Activated CD4-positive, alpha-beta memory T cell treated with anti-CD3 and anti-CD28 coated beads, Interleukin-2, amount 10 ng/mL, durations not matched to agents 7 days and 5 days (primary cell): ENCODE measurements at regions not wholly inside any gene's neighbourhood (a gene's known extent, or its start where the extent isn't known, plus 50 kb on each side); places are given as distances from the start of the nearest gene placed in this dataset.
"Not testable (repeated sequence)": the region's sequence is repeated elsewhere in the genome, so short reads cannot be mapped to it uniquely, and the experiment has no call there.

ENCODE experiments used
- CTCF ChIA-PET: fragments of 350-600 bp; sonication (Branson Sonifier 250); formaldehyde crosslinking; loops from one replicate; lab custom pipeline; 2021; ENCODE audit warnings: antibody characterized with exemption, inconsistent platforms; lab: Charles Lee
- POLR2A ChIA-PET: fragments of 350-600 bp; sonication (Branson Sonifier 250); formaldehyde crosslinking; loops from one replicate; lab custom pipeline; 2021; ENCODE audit warnings: antibody characterized with exemption; lab: Charles Lee
- DNase-seq: peaks from one replicate; pipeline ENCODE4 v3.0.0-alpha.2; 2020
- H3K27ac Mint-ChIP-seq: one replicate; pipeline ENCODE4 v1.8.0; 2021; ENCODE audit warnings: mild to moderate bottlenecking, mixed read lengths
- H3K27me3 Mint-ChIP-seq: one replicate; pipeline ENCODE4 v1.8.0; 2021; ENCODE audit warnings: mixed read lengths
- H3K36me3 Mint-ChIP-seq: one replicate; pipeline ENCODE4 v1.8.0; 2021; ENCODE audit warnings: low read depth, mixed read lengths
- H3K4me1 Mint-ChIP-seq: one replicate; pipeline ENCODE4 v1.8.0; 2021; ENCODE audit warnings: mixed read lengths
- H3K4me3 Mint-ChIP-seq: one replicate; pipeline ENCODE4 v1.8.0; 2021; ENCODE audit warnings: mild to moderate bottlenecking, mixed read lengths
- H3K9me3 Mint-ChIP-seq: one replicate; pipeline ENCODE4 v1.8.0; 2021; ENCODE audit warnings: mixed read lengths

DNA sequence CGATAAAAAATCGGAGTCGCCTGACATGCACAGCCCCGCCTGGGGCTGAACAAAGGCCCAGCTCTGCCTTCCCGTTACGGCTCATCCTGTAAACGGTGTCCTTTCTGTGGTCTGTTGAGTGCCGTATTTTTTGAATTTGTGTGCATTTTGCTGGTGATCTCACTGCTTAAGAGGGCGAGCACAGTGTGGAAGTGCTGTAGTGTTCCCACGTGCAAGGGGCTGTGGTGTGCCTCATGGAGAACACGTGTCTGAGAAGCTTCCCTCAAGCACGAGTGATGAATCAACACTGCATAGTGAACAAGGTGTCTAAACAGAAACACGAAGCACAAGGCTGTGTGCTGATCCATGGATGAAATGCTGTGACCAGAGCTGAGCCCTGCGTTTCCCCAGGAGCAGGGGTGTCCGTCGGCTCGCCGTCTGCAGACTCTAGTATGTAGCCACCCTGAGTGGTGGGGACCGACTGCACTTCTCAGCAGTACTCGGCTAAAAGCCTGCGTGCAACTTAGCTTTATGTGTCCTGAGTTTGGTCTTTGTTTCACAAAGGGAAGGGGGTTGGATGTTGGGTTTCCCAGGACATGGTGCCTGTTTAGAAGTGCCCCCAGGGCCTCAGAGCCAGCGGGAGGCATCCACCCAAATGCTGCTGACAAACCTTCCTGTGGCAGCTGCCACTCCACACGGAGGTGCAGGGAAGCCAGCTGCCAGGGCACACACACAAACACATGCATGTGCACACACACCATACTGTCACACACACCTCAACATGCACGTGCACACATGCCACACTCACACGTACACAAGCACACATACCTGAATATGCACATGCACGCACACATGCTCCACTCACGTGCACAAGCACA lies 77.2 kb upstream of the IRX4 start:
- no peaks in the 10 kb centered on the region for H3K36me3 Mint-ChIP-seq
- POLR2A ChIA-PET: no interaction called here
- H3K4me3 Mint-ChIP-seq: no peak overlapping the region
- CTCF ChIA-PET: no interaction called here
- no peaks in the 10 kb centered on the region for H3K4me1 Mint-ChIP-seq
- no peak for DNase-seq
- H3K27me3 Mint-ChIP-seq: no peaks in the 10 kb centered on the region
- no peak overlapping the region for H3K27ac Mint-ChIP-seq
- H3K9me3 Mint-ChIP-seq: no peaks in the 10 kb centered on the region

DNA sequence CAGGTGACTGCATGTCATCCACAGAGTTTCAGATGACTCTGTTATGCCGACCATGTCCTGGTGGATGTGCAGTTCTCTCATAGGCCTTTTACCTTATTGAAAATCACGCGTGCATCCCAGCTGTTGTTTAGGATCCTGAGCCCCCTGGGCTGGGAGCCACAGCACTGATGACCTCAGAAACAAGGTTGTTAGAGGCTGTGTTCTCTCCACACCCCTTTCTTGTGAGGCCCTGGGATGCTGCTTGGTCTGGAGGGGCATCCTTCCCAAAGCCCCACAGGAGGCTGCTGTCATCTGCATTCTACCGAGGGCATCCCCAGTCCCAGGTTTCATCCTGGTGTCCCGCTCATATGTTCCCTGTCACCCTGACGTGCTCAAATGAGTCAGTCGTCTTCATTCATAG lies 76.5 kb upstream of the IRX4 start:
- CTCF ChIA-PET: no interaction called here
- Mint-ChIP-seq H3K4me1 (no peaks in the 10 kb centered on the region), H3K36me3 (no peaks in the 10 kb centered on the region), H3K27ac (no peak overlapping the region), H3K4me3 (no peak overlapping the region), H3K9me3 (no peaks in the 10 kb centered on the region), H3K27me3 (no peaks in the 10 kb centered on the region)
- POLR2A ChIA-PET: no interaction called here
- DNase-seq: no peak

DNA sequence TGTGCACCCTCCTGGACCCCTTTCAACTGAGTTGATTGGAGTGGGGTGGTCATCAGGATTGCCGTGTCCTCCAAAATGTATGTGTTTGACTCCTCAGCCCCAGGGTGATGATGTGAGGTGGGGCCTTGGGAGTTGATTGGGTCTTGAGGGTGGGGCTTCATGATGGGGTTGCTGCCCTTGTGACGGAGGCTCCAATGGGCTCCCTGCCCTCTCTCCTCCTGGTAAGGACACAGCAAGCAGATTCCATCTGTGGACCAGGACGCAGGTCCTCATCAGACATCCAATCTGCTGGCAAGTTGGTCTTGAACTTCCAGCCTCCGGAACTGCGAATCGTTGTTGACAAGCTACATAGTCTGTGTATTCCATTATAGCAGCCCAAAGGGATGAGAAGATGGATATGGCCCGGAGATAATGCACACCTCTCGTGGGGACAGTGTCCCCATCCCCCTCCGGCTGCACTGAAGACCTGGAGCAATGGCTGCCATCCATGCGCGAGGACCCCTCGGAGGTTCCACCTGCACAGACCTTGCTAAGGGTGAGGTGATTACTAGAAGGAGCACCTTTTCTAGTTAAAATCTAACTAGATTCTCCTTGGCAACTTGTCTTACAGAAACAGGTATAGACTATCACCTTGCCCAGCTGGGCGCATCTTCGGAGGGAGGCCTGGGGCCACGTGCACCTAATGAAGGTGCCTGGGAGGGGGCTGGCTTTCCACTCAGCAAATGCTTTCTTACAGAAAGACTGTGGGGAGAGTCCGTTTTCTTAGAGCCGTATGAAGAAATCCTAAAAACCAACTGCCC lies 75.7 kb upstream of the IRX4 start:
- Mint-ChIP-seq H3K27me3 (peaks cover under 1% of the 10 kb centered on the region), H3K4me3 (no peak overlapping the region), H3K36me3 (no peaks in the 10 kb centered on the region), H3K4me1 (no peaks in the 10 kb centered on the region), H3K27ac (no peak overlapping the region), H3K9me3 (no peaks in the 10 kb centered on the region)
- ChIA-PET CTCF (no interaction called here), POLR2A (no interaction called here)
- no peak for DNase-seq

DNA sequence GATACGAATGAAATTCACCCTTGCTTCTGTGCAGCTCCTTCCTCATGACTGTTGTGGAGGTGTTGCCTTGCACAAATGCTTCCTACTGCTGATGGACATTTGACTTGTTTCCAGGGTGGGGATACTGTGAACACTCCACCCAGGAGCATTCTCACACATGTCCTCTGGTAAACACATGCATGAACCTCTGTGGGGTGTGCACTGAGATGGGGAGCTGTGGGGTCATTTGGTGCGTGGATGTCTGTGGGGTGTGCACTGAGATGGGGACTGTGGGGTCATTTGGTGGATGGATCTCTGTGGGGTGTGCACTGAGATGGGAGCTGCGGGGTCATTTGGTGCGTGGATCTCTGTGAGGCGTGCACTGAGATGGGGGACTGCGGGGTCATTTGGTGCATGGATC lies 72.9 kb upstream of the IRX4 start:
- H3K27ac Mint-ChIP-seq: no peak overlapping the region

DNA sequence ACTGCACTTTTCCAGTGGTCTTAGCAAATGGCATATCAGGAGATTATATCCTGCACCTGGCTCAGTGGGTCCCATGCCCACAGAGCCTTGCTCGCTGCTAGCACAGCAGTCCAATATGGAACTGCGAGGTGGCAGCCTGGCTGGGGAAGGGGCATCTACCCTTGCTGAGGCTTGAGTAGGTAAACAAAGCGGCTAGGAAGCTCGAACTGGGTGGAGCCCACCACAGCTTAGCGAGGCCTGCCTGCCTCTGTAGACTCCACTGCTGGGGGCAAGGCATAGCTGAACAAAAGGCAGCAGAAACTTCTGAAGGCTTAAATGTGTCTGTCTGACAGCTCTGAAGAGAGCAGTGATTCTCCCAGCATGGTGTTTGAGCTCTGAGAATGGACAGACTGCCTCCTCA lies 71.0 kb upstream of the IRX4 start:
- POLR2A ChIA-PET, CTCF ChIA-PET, H3K27ac Mint-ChIP-seq, H3K9me3 Mint-ChIP-seq, H3K4me3 Mint-ChIP-seq, DNase-seq, H3K36me3 Mint-ChIP-seq, H3K27me3 Mint-ChIP-seq, H3K4me1 Mint-ChIP-seq: not testable (repeated sequence)

More for the DNA sequence above, 72.9 kb upstream of the IRX4 start:
- POLR2A ChIA-PET: no interaction called here
- Mint-ChIP-seq H3K27me3 (peaks cover 5% of the 10 kb centered on the region), H3K36me3 (no peaks in the 10 kb centered on the region), H3K4me1 (no peaks in the 10 kb centered on the region), H3K9me3 (no peaks in the 10 kb centered on the region), H3K4me3 (no peak overlapping the region)
- DNase-seq: no peak
- CTCF ChIA-PET: no interaction called here

DNA sequence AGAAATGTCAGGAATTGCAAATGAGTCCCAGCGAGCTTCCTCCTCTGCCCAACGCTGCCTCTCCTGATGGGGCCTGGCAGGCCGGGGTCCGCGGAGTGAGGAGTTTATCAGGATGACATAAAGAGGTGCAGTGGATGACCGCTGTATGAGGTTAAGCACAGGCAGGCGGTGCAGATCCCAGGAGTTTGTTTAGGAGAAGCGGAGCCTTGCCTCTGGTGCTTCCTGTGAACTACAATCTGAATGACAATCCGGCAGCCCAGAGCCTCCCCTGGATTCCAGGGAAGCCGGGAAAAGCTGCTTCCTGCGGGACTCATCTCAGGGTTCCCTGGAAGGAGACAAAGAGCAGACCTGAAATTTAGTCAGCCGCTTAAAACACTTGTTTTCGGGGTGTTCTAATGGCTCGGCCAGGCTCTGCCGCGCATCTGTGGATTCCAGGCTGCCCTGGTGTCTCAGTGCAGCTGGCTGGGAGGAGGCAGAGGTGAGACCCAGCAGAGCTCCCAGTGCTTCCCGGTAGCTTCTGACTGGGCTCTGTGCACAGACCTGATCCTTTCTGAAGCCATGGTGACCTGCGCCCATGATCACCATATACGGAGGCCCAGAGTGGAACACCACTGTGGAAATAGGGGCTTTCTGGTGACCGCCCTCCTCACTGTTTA lies 69.8 kb upstream of the IRX4 start:
- peaks cover 5% of the 10 kb centered on the region for H3K27me3 Mint-ChIP-seq
- ChIA-PET CTCF (no interaction called here), POLR2A (no interaction called here)
- H3K9me3 Mint-ChIP-seq: no peaks in the 10 kb centered on the region
- no peak overlapping the region for H3K27ac Mint-ChIP-seq
- H3K4me3 Mint-ChIP-seq: no peak overlapping the region
- DNase-seq: no peak
- no peaks in the 10 kb centered on the region for H3K4me1 Mint-ChIP-seq
- no peaks in the 10 kb centered on the region for H3K36me3 Mint-ChIP-seq

DNA sequence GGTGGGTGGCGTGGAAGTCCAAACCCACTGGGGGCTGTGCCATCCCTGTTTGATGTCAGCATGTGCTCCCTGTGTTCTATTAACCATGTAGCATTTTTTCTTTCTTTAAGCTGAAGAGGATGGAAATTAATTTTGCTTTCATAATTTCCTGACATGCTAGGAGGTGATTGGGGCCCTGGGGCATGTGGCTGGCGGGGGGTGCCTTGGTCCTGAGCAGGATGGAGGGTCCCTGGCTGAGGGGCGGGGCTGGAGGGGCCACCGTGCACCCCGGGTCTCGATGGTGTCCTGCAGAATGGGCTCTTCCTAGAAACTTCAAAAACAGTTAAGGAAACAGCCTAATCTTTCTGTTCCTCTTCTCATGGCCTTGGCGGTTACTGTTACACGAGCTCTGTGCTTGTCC lies 69.3 kb upstream of the IRX4 start:
- H3K9me3 Mint-ChIP-seq: no peaks in the 10 kb centered on the region
- H3K27ac Mint-ChIP-seq: no peak overlapping the region
- H3K4me1 Mint-ChIP-seq: no peaks in the 10 kb centered on the region
- POLR2A ChIA-PET: no interaction called here
- no peaks in the 10 kb centered on the region for H3K36me3 Mint-ChIP-seq
- CTCF ChIA-PET: no interaction called here
- H3K4me3 Mint-ChIP-seq: no peak overlapping the region
- H3K27me3 Mint-ChIP-seq: peaks cover 5% of the 10 kb centered on the region
- no peak for DNase-seq

DNA sequence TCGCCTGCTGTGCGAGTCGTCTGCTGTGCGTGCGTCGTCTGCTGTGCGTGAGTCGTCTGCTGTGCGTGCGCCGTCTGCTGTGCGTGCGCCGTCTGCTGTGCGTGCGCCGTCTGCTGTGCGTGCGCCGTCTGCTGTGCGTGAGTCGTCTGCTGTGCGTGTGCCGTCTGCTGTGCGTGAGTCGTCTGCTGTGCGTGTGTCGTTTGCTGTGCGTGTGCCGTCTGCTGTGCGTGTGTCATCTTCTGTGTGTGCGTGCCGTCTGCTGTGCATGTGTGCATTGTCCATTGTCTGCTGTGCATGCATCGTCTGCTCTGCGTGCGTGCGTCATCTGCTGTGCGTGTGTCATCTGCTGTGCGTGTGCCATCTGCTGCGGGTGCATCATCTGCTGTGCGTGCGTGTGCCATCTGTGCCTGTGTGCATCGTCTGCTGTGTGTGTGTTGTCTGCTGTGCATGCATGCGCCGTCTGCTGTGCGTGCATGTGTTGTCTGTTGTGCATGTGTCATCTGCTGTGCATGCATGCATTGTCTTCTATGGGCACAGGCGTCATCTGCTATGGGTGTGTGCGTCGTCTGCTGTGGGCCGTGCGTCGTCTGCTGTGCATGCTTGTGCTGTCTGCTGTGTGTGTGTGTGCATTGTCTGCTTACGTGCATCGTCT lies 68.6 kb upstream of the IRX4 start:
- no peak overlapping the region for H3K27ac Mint-ChIP-seq
- no peaks in the 10 kb centered on the region for H3K9me3 Mint-ChIP-seq
- no peak overlapping the region for H3K4me3 Mint-ChIP-seq
- H3K36me3 Mint-ChIP-seq: no peaks in the 10 kb centered on the region
- POLR2A ChIA-PET: no interaction called here
- no peak for DNase-seq
- H3K4me1 Mint-ChIP-seq: no peaks in the 10 kb centered on the region
- peaks cover 5% of the 10 kb centered on the region for H3K27me3 Mint-ChIP-seq
- CTCF ChIA-PET: no interaction called here

DNA sequence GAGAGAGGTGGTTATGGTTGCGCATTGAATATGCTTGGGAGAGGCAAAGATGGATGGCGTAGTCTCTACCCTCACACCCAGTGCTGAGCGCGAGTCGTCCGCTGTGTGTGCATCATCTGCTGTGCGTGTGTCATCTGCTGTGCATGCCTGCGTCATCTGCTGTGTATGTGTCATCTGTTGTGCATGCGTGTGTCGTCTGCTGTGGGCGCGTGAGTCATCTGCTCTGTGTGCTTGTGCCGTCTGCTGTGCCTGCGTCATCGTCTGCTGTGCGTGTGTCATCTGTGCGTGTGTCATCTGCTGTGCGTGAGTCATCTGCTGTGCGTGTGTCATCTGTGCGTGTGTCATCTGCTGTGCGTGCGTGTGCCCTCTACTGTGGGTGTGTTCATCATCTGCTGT lies 68.0 kb upstream of the IRX4 start:
- no peak for DNase-seq
- H3K27me3 Mint-ChIP-seq: peaks cover 5% of the 10 kb centered on the region
- no peak overlapping the region for H3K4me3 Mint-ChIP-seq
- H3K36me3 Mint-ChIP-seq: no peaks in the 10 kb centered on the region
- POLR2A ChIA-PET: no interaction called here
- no peaks in the 10 kb centered on the region for H3K9me3 Mint-ChIP-seq
- no peaks in the 10 kb centered on the region for H3K4me1 Mint-ChIP-seq
- CTCF ChIA-PET: no interaction called here
- H3K27ac Mint-ChIP-seq: no peak overlapping the region

DNA sequence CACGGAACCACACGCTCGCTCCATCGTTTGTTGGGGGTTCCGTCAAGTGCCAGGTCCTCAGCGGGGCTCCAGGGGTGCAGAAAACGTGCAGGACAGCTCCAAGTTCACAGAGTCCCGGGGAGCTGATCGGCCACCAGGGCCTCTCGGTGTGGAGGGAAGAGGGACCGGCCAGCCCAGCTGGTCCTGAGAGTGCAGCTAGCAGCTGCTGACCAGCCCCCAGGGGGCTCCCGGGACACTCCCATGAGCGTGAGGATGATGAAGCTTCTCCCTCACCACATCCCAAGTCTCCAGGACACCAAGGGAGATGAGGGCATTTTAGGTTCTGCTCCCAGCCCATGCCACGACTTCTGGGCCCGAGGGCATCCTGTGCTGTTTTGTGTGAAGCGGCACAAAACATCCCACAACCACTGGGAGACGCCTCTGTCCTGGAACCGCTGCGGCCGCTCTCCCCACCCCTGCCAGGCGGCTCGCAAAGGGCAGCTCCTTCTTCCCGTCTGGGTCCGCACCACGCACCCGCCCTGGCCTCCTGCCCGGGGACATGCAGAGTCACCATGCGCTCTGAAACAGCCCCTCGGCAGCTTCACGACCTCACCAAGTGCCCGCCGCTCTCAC lies 67.5 kb upstream of the IRX4 start:
- H3K9me3 Mint-ChIP-seq: no peaks in the 10 kb centered on the region
- no peak overlapping the region for H3K4me3 Mint-ChIP-seq
- H3K27ac Mint-ChIP-seq: no peak overlapping the region
- POLR2A ChIA-PET: no interaction called here
- H3K4me1 Mint-ChIP-seq: no peaks in the 10 kb centered on the region
- peaks cover 5% of the 10 kb centered on the region for H3K27me3 Mint-ChIP-seq
- no peak for DNase-seq
- CTCF ChIA-PET: no interaction called here
- no peaks in the 10 kb centered on the region for H3K36me3 Mint-ChIP-seq

DNA sequence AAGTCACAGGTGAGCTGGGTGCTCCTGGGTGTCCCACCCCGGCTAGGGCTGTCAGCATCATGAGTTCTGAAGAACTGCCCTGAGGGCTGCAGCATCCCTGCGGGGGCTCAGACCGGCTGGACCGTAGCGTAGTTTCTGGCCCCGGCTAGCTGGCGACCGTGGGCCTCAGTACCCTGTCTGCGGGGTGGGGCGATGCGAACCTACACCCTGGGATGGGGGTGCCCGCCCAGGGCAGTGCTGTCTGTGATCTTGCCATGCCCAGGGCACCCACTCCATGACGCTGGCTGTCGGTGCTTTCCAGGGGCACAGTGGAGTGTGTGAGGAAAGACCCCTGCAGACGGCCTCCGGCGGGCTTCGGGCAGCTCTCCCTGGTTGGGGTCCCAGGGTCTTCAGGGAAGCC lies 66.5 kb upstream of the IRX4 start:
- peaks cover 5% of the 10 kb centered on the region for H3K27me3 Mint-ChIP-seq
- POLR2A ChIA-PET: no interaction called here
- no peaks in the 10 kb centered on the region for H3K4me1 Mint-ChIP-seq
- no peak overlapping the region for H3K4me3 Mint-ChIP-seq
- no peak for DNase-seq
- no peaks in the 10 kb centered on the region for H3K36me3 Mint-ChIP-seq
- H3K9me3 Mint-ChIP-seq: no peaks in the 10 kb centered on the region
- no peak overlapping the region for H3K27ac Mint-ChIP-seq
- CTCF ChIA-PET: no interaction called here

DNA sequence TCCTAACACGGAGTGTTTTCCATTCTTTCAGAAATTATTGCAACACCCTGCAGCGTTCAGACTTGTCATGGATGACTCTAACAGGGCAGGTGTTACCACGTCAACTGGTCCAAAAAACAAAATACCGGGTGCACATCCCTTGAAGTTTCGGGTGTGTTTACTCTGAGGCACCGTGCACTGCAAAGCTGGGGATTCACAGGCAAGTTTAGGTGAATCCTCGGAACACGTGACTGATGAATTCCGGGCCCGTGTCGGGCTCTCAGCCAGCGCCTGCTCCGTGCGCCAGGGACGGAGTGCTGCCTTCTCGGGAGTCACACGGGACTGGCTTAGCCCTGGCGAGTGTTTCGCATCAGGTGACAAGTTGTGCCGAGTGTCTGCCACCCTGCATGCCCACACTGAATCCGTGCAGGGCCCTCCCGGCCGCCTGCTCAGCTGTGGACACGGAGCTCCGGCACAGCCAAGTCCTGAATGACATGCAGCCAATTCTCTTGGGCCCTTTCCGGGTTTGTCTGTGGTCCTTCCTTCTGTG lies 66.0 kb upstream of the IRX4 start:
- ChIA-PET POLR2A (no interaction called here), CTCF (no interaction called here)
- Mint-ChIP-seq H3K36me3 (no peaks in the 10 kb centered on the region), H3K4me3 (no peak overlapping the region), H3K27me3 (peaks cover 5% of the 10 kb centered on the region), H3K4me1 (no peaks in the 10 kb centered on the region), H3K9me3 (no peaks in the 10 kb centered on the region), H3K27ac (no peak overlapping the region)
- DNase-seq: no peak
